ENCODE measurements at regions not wholly inside any gene's neighbourhood (a gene's known extent, or its start where the extent isn't known, plus 50 kb on each side); places are given as distances from the start of the nearest gene placed in this dataset.
"Not testable (repeated sequence)": the region's sequence is repeated elsewhere in the genome, so short reads cannot be mapped to it uniquely, and the experiment has no call there.

DNA sequence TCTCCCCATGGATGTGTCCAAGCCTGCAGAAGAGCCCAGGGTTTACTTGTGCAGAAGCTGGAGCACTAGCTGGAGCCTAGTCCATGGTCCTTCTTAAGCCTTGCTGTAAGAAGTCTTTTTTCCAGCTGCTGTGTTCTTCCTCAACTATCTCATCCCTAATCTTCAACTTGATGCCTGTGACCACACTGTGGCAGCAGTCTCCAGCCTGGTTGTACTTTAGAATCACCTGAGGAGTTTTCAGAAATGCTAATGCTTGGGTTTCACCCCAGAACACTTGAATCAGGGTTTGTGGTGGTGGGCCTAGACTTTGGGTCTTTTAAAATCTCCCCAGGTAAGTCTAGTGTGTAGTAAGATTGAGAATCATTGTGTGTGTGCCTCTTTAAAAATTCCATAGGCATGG lies 173.6 kb downstream of the ADCYAP1 start:
- TF ChIP-seq, protein P1, sequence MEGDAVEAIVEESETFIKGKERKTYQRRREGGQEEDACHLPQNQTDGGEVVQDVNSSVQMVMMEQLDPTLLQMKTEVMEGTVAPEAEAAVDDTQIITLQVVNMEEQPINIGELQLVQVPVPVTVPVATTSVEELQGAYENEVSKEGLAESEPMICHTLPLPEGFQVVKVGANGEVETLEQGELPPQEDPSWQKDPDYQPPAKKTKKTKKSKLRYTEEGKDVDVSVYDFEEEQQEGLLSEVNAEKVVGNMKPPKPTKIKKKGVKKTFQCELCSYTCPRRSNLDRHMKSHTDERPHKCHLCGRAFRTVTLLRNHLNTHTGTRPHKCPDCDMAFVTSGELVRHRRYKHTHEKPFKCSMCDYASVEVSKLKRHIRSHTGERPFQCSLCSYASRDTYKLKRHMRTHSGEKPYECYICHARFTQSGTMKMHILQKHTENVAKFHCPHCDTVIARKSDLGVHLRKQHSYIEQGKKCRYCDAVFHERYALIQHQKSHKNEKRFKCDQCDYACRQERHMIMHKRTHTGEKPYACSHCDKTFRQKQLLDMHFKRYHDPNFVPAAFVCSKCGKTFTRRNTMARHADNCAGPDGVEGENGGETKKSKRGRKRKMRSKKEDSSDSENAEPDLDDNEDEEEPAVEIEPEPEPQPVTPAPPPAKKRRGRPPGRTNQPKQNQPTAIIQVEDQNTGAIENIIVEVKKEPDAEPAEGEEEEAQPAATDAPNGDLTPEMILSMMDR (IDR thresholded peaks at IDR 0.05; ENCODE audit: insufficient read depth, low read depth, low read length), result no peak
- DNase-seq (ENCODE audit: low read depth), result no peak

DNA sequence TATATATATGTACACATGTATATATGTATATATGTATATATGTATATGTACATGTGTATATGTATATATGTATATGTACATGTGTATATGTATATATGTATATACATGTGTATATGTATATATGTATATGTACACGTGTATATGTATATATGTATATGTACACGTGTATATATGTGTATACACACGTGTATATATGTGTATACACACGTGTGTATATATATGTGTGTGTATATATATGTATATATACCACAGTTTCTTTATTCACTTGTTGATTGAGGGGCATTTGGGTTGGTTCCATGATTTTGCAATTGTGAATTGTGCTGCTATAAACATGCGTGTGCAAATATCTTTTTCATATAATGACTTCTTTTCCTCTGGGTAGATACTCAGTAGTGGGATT lies 179.0 kb downstream of the ADCYAP1 start:
- not testable (repeated sequence) for H3K4me3 ChIP-seq (ENCODE audit: low read depth, low read length); DNase-seq (ENCODE audit: low read depth)

More for the DNA sequence above, 173.6 kb downstream of the ADCYAP1 start:
- H3K4me3 ChIP-seq (ENCODE audit: low read depth, low read length), result no peak overlapping the region

DNA sequence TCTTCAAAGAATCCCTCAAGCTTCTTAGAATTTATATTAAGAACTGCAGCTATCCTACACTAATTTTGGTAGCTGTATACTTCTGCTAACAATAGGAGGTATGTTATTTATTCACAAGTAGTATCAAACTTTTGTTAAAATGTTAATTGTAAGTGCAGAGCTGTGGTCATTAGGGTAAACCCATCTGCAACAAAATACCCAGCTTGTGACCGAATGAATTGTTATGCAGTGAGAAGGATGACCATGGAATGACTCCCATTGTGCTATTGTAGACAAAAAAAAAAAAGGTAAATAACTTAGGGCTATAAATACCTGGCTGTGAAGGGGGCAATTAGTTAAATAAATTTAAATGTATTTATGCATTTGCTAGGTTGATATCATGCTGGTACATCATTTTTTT lies 186.1 kb downstream of the ADCYAP1 start:
- no peak overlapping the region for H3K4me3 ChIP-seq (ENCODE audit: low read depth, low read length)
- DNase-seq (ENCODE audit: low read depth), result no peak
- TF ChIP-seq, protein P1 (IDR thresholded peaks at IDR 0.05; ENCODE audit: insufficient read depth, low read depth, low read length), result no peak

DNA sequence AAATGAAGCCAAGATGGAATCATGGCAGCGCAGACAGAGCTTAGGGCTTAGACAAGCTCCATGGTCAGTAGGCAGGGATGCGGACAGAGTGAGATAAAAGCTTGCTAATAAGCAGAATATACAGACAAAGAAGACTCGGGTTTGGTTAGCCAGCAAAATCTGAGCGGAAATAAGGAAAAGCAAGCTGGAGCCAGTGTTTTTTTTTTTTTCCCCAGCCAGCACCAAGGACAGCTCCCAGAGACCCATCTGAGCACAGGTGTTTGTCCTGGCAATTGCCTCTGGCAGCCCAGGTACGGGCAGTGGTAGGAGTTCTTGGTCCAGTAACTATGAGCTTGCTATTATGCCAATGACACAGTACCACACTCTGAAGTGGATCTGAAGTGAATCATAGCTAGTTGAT lies 187.6 kb downstream of the ADCYAP1 start:
- TF ChIP-seq, protein P1 (IDR thresholded peaks at IDR 0.05; ENCODE audit: insufficient read depth, low read depth, low read length), result no peak
- H3K4me3 ChIP-seq (ENCODE audit: low read depth, low read length), result no peak overlapping the region
- DNase-seq (ENCODE audit: low read depth), result no peak

DNA sequence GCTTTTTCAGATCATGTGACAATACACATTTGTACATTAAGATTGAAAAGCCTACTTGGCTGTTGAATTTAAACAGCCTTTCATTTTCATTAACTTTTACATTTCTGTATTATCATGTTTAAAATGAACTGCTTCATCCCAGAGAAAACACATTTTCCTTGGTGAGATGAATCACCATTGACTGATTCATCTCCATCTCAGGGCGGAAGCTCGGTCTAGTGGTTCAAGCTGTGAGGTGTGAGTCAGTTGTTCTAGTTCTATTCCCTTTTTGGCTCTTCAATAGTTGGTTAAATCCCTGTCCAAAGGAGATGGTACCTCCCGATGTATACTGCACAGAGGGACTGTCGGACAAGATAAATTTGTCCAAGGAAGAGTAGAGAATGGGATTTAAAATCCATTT lies 189.7 kb downstream of the ADCYAP1 start:
- H3K4me3 ChIP-seq (ENCODE audit: low read depth, low read length), result no peak overlapping the region
- TF ChIP-seq, protein P1 (IDR thresholded peaks at IDR 0.05; ENCODE audit: insufficient read depth, low read depth, low read length), result no peak
- no peak for DNase-seq (ENCODE audit: low read depth)

DNA sequence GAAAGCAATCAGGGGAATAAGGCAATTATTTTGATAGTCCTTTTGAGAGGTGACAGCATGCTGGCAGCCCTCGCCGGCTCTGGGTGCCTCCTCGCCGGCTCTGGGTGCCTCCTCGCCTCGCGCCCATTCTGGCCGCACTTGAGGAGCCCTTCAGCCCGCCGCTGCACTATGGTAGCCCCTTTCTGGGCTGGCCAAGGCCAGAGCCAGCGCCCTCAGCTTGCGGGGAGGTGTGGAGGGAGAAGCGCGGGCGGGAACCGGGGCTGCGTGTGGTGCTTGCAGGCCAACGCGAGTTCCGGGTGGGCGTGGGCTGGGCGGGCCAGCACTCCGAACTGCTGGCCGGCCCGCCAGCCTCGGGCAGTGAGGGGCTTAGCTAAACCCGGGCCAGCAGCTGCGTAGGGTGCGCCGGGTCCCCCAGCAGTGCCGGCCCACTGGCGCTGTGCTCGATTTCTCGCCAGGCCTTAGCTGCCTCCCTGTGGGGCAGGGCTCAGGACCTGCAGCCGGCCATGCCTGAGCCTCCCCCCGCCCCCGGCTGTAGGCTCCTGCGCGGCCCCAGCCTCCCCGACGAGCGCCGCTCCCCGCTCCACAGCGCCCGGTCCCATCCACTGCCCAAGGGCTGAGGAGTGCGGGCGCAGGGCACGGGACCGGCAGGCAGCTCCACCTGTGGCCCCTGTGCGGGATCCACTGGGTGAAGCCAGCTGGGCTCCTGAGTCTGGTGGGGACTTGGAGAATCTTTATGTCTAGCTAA lies 193.5 kb downstream of the ADCYAP1 start:
- H3K4me3 ChIP-seq (ENCODE audit: low read depth, low read length), result not testable (repeated sequence)

DNA sequence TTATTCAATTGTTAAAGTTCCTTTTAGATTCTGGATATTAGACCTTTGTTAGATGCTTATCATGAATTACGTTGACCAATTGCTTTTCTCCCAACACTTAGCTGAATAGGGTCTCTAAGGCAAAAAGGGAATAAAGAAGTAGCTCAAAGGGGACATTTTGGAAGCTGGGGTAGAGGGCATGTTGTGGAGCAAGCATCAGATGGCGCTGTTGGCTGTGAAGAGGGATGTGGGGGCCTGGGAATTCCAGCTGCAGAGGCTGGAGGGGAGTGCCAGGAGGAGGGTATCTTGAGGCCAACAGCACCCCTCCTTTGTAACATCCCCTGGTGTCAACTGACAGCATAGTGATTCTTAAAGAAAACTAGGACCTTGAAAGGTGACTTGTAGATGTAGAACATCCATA lies 198.2 kb downstream of the ADCYAP1 start:
- H3K4me3 ChIP-seq (ENCODE audit: low read depth, low read length), result no peak overlapping the region
- TF ChIP-seq, protein P1 (IDR thresholded peaks at IDR 0.05; ENCODE audit: insufficient read depth, low read depth, low read length), result no peak
- no peak for DNase-seq (ENCODE audit: low read depth)

More for the DNA sequence above, 193.5 kb downstream of the ADCYAP1 start:
- not testable (repeated sequence) for DNase-seq (ENCODE audit: low read depth)

DNA sequence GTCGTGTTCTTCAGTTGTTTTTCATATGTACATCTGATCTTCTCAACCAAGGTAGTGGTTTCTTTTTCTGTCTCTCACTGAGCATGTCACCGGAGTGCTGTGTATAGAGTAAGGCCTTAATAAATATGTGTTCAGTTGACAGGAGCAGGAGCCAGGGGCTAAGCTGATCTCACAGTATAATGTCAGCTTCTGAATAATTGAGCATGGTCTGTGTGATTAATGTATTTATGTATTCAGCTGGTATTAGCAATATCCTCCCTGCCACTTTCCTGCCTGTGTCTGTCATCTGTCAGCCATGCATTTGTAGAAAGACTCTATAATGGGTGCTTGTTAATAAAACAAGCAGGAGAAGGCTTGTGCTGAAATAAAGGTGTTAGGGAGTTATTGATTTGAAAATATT lies 198.9 kb downstream of the ADCYAP1 start:
- TF ChIP-seq, protein P1 (IDR thresholded peaks at IDR 0.05; ENCODE audit: insufficient read depth, low read depth, low read length), result no peak
- H3K4me3 ChIP-seq (ENCODE audit: low read depth, low read length), result no peak overlapping the region
- DNase-seq (ENCODE audit: low read depth), result no peak

Data from fibroblast of villous mesenchyme (primary cell).